ENCODE measurements at regions not wholly inside any gene's neighbourhood (a gene's known extent, or its start where the extent isn't known, plus 50 kb on each side); places are given as distances from the start of the nearest gene placed in this dataset.

GRCh38 chr5:99109894-99110293, 181.1 kb upstream of the CHD1 start:
- Histone ChIP-seq H3K4me3 (ENCODE audit: extremely low read depth in 1 of 4, insufficient read depth in 2 of 4, low read depth in 3 of 4, low read length in 4 of 4) (no peak overlapping the region), H3K27me3 (replicated peaks in 1 of 4; ENCODE audit: control insufficient read depth in 3 of 4, extremely low read depth in 1 of 4, insufficient read depth in 3 of 4, low read length in 3 of 4) (no peaks in the 10 kb centered on the region), H2AFZ (ENCODE audit: low read length) (no peak overlapping the region), H4K20me1 (replicated peaks in 1 of 2; ENCODE audit: control insufficient read depth in 1 of 2, insufficient read depth in 2 of 2, low read length in 2 of 2) (no peaks in the 10 kb centered on the region), H3K4ac (replicated peaks; ENCODE audit: insufficient read length, low read depth, low read length) (no peak overlapping the region), H3K27ac (ENCODE audit: low read depth, low read length) (no peak overlapping the region), H2AK5ac (ENCODE audit: low read depth, low read length) (no peak overlapping the region), H3K36me3 (ENCODE audit: control insufficient read depth in 2 of 4, insufficient read depth in 4 of 4, low read length in 3 of 4) (no peaks in the 10 kb centered on the region), H3K9ac (replicated peaks in 1 of 4; ENCODE audit: extremely low read depth in 1 of 4, low read depth in 3 of 4, low read length in 3 of 4) (no peak overlapping the region), H4K91ac (replicated peaks; ENCODE audit: insufficient read length, low read length) (no peak overlapping the region), H2BK15ac (ENCODE audit: low read length) (no peak overlapping the region), H3K79me2 (ENCODE audit: control insufficient read depth in 1 of 2, insufficient read depth in 2 of 2, low read length in 2 of 2) (no peaks in the 10 kb centered on the region), H2BK5ac (ENCODE audit: low read depth, low read length) (no peak overlapping the region), H3K23ac (ENCODE audit: insufficient read length) (no peak overlapping the region), H3K14ac (ENCODE audit: insufficient read length) (no peak overlapping the region), H3K23me2 (ENCODE audit: low read depth, low read length) (no peaks in the 10 kb centered on the region), H4K8ac (ENCODE audit: extremely low read depth, insufficient read depth, low read length) (no peak overlapping the region), H2BK120ac (replicated peaks; ENCODE audit: low read depth, low read length) (no peak overlapping the region), H2BK12ac (ENCODE audit: low read depth, low read length) (no peak overlapping the region), H3K56ac (replicated peaks; ENCODE audit: insufficient read length, low read depth, low read length) (no peak overlapping the region), H3K18ac (ENCODE audit: extremely low read depth, low read length) (no peak overlapping the region), H3K4me1 (replicated peaks in 1 of 4; ENCODE audit: control insufficient read depth in 3 of 4, insufficient read depth in 4 of 4, low read length in 3 of 4) (no peaks in the 10 kb centered on the region), H2BK20ac (ENCODE audit: low read length) (no peak overlapping the region), H4K5ac (ENCODE audit: insufficient read length, low read depth, low read length) (no peak overlapping the region), H3K4me2 (ENCODE audit: insufficient read depth in 1 of 2, low read depth in 2 of 2, low read length in 2 of 2) (no peak overlapping the region), H3K79me1 (ENCODE audit: low read depth, low read length) (no peaks in the 10 kb centered on the region), H3K9me3 (ENCODE audit: insufficient read depth in 2 of 2, low read depth in 1 of 2, low read length in 1 of 2) (no peaks in the 10 kb centered on the region)
- TF ChIP-seq POLR2AphosphoS5 (IDR thresholded peaks at IDR 0.05; ENCODE audit: low read depth, low read length) (no peak), ATF2 (IDR thresholded peaks at IDR 0.05; ENCODE audit: low read length) (no peak), EZH2 (IDR thresholded peaks at IDR 0.05; ENCODE audit: low read depth, low read length, severe bottlenecking) (no peak), CHD1 (IDR thresholded peaks at IDR 0.05; ENCODE audit: low read depth, low read length) (no peak), ZNF274 (IDR thresholded peaks at IDR 0.05; ENCODE audit: borderline replicate concordance, extremely low read depth, low read length) (no peak), TCF12 (IDR thresholded peaks at IDR 0.05; ENCODE audit: low read depth, low read length) (no peak), SIRT6 (IDR thresholded peaks at IDR 0.05; ENCODE audit: low read length) (no peak), ATF3 (IDR thresholded peaks at IDR 0.05; ENCODE audit: insufficient read depth, low read depth, low read length) (no peak)
- ChIA-PET CTCF (ENCODE audit: partially characterized antibody) (no interaction called here), POLR2A (ENCODE audit: partially characterized antibody) (no interaction called here)
- WGBS, 2 experiments (ENCODE audit: extremely low coverage in 1 of 2, insufficient coverage in 1 of 2, insufficient read length in 1 of 2, insufficient replicate concordance in 2 of 2, low coverage in 1 of 2, low lambda C conversion rate in 2 of 2, missing lambda C conversion rate in 1 of 2), result 96% methylated on average over 4 of the region's 4 CpGs; no CpG with 5 or more reads in 1 of the 2 experiments
- DNase-seq (ENCODE audit: low read depth in 1 of 2, low spot score in 2 of 2), result no peak
- FAIRE-seq, result no peak

Measured in H1 (cell line).